ENCODE measurements at regions not wholly inside any gene's neighbourhood (a gene's known extent, or its start where the extent isn't known, plus 50 kb on each side); places are given as distances from the start of the nearest gene placed in this dataset.
"Not testable (repeated sequence)": the region's sequence is repeated elsewhere in the genome, so short reads cannot be mapped to it uniquely, and the experiment has no call there.

DNA sequence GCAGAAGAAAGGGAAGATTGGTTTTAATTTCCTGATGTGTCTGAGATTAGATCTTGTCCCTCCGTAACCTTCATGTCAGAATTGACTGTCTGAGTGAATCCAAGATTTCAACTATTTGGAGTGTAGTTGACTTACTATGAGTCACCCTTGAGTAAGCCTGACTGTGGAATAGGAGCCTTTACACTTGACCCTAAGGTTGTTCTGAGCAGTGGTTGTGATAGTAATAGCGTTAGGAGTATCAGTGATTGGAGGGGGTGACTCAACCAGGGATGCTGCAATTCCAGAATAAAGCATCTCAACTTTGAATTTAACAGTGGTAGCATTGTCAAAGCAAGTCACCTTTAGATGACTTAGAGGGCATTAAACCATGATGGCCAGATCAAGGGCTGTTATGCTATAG lies 979.5 kb upstream of the FAM98A start:
- no peak for DNase-seq

DNA sequence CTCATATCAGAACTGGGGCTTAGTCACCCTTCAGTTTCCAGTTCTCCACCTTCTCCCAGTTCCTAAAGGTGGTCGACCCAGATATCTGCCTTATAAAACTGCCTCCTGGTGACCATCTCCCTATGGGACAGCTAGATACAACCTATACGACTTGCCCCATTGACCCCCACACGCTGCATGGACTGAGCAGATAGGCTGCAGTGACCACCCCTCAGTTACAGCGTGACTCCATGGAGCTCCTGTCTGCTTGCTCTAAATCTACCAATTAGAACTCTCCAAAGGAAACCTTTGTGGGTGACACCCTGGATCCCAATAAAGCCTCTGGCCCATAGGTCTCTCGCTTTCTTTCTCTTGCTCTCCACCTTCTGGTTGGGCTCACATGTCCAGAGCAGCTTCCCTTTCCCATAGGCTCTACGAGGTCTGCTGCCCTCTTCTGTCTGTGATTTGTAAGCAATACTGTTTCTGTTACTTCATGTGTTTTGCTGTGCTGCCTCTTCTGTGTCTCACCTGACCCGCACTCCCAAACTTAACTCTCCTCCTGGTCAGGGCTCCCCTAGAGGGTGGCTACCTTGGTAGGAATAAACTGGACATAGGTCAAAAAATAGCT lies 971.3 kb upstream of the FAM98A start:
- peak in 7 of 51 donors; percentile 1 to 28 (median 4) for DNase-seq

DNA sequence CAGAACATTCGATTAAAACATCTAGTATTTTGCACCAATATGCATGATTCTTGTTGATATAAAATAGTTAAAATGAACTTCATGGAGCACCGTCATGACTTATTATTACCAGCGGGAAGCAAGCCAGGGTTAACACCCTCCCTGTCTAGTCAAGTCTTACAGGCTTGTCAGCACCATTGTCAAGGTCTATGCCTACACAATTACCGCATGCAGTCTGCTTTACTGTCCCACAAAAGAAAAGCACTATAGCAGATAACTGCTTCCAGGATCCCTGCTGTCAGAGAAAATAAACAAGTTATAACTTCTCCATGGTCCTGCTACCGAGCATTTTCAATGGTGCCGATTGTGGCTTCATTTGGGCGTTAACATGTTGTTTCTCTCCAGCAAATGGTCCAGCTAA lies 968.0 kb upstream of the FAM98A start:
- no peak for DNase-seq

DNA sequence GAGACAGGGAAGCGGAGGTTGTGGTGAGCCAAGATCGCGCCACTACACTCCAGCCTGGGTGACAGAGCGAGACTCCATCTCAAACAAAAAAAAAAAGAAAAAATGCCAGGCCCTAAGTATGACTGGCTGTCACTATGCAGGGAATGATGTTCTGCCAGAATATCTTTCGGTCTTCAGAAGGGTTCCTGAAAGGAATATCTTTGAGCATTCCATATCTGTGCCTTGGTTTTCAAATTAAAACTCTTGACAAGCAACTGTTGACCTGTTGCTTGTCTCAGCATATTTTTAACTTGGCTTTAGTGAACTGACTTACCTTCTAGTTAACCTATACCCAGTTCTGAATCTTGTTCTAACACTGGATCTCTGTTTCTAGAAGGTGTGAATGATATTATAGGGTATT lies 953.2 kb upstream of the FAM98A start:
- no peak for DNase-seq

DNA sequence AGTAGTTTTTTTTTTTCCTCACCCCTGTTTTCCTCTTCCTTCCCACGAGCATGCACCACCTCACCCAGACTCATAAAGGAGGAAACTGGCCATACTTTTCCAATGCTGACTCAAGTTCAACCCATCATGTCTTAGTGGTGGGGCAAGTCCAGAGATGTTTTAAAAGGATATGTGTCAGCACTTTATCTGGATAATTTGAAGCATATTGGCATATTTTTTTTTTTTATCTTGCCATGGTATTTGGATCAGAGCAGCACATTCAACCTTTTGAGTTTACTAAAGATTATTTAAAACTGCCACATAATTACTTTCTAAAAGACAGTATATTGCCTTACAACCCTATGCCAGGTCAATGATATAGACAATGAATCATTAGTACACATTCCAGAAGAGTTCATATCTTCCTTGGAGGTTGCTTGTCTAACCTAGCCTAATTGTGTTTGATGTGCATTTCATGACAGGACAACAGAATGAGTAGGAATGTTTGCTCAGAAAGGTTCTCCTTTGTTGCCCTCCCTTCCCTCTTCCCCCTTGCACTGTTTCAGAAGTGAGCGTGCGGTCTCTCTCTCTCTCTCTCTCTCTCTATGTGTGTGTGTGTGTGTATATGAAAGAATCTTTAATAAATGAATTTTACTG lies 950.7 kb upstream of the FAM98A start:
- no peak for DNase-seq

DNA sequence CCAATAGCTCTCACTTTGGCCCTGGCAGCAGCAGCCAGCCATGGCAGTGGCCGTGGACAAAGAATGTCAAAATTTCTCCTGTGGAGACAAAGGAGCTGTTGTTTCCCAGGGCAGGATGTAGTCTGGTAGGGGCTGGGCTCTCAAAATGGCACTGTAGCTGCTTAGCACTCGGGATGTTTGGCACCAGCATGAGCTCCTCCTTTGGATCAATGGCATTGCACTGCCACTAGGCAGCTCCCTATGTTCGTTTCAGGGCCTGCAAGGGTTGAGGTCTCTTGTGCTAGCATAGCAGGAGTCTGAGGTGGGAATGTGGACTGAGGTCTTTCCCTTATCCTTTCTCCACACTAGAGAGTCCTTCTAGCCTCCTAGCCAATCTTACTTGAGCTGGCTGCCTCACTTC lies 948.8 kb upstream of the FAM98A start:
- DNase-seq = no peak

DNA sequence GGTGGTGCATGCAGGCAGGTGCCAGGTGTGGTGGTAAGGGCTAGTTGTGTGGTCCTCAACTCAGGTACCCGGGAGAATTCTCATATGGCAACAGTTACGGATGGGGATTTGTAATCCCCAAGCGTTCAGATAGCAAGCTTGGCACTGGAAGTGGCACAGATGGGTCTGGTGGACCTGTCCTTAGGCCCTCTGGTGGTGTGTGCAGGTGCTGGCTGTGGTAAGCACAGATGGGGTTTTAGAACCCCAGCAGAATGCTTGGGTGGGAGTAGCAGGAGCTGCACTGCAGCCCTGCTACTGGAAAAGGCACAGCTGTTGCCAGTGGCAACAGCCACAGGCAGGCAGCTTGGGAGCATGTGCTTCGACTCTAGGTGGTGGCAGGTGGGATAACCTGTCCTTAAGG lies 948.2 kb upstream of the FAM98A start:
- no peak for DNase-seq

DNA sequence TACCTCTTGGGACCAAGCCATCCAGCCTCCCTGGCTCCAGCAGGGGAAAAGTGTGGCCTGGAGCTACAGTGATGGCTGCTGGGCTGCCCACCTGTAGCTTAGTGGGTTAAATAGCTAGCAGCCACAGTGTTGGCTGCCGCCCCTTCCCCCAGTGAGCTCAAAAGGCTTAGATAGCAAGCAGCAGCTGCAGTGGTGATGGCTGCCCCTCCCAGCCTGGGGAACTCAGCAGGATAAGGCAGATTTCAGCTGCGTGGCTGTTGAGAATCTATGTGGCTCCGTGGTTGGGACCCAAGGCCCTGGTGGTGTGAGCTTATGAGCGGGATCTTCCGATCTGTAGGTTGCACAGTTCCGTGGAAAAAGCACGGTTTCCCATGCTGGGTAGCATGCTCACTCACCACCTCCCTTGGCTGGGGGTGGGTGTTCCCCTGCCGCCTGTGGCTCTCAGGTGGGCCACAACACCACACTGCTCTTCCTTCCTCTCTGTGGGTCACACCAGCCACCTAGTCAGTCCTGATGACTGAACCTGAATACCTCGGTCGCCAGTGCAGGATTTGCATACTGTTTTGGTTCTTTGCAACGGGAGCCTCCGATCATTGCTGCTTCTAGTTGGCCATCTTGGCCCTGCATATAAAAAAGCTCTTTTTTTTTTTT lies 946.5 kb upstream of the FAM98A start:
- no peak for DNase-seq

DNA sequence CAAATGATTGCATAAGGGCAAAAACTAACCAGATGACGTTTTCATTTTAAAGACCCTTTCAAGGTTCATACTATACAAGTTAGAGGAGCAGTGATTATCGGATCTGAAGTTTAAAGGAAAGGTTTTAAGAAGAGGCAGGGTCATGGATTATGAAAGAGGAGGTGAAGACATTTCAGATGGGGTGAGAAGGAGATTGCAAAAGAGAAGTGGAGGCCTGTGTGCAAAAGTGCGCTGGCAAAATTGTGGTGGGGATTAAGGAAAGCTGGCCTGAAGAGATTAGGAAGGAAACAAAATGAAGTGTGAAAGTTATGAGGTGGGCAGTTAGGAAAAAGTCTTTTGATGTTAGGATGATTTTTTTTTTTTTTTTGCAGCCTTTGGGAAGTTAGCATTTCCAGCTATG lies 935.7 kb upstream of the FAM98A start:
- DNase-seq = no peak

DNA sequence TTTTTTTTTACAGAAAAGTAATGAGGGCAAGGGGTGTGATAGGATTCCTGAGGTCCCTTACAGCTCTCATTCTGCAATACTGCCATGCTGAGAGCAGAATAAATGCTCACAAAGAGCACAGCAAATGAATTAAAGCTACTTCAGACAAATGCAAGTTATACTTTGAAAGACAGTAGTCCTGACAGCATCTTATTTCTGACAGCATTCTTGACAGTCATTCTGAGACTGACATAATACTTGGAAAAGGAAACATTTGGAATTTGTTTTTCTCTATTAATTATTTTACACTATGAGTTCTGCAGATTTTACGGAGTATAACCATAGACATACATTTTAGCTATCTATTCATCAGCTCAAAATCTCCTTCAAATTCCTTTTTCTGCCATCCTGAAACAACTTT lies 935.2 kb upstream of the FAM98A start:
- no peak for DNase-seq

DNA sequence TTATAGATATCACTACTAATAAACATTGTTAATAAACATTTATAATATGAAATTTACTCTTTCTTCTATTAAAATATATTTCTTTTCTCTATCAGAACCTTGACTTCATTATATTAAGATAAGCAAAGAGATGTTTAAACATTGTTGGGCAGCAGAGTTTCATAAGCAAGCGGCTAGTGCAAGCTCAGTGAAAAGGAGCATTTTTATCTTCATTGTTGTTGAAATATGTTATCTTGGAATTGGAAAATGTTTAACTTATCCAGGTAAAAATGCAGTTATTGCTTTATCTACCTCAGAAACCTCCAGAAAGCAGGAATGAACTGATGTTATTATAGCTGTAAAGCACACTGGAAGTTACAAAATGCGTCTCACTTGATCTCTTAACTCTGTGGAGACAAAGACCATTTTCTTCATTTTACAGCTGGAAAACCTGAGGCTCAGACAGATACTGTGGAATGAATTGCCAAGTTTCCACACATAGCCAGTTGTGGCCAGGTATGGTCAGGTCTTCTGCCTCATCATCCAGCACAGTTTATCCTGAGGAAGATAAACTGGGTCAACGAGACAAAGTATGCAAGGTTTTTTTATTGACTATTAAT lies 934.6 kb upstream of the FAM98A start:
- no peak for DNase-seq

DNA sequence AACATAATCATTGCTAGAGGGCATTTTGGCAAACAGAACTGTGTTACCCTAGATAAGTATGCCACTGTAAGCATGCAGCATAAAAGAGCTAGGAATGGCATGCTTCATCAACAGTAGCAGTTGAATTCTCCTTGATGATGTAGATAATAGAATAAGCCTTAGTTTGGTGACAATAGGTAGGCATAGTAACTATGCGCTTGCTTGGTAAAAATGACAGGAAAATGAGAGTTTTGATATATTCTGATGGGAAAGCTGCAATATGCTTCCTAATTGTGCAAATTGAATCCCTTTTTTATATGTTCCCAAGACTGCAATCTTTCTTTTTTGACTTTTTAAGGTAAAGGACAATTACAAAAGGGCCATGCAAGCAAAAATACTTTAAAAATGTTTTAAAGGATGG lies 930.9 kb upstream of the FAM98A start:
- no peak for DNase-seq

DNA sequence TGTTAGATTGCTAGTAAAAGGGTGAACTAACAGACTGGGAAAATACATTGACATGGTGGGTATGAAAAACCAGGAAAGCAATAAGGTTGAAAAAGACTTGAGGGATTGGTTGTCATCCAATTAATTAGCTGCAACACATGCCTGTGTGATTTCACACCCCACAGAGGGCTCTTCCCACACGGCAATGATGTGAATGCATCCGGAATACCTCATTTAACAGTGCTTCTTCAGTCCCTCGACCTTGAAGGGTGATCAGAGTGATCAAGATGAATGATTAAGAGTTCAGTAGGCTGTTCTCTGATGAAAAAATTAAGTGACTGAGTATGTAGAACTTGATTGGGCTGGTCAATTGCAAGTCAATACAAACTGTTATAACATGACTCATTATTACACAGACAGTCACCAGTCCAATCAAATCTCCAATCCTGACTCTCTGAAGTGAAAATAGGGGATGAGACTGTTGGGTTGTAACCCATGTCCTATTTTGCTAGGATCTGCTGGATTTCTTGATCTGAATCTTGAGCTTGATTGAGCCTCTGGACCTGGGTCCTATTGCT lies 924.9 kb upstream of the FAM98A start:
- no peak for DNase-seq

DNA sequence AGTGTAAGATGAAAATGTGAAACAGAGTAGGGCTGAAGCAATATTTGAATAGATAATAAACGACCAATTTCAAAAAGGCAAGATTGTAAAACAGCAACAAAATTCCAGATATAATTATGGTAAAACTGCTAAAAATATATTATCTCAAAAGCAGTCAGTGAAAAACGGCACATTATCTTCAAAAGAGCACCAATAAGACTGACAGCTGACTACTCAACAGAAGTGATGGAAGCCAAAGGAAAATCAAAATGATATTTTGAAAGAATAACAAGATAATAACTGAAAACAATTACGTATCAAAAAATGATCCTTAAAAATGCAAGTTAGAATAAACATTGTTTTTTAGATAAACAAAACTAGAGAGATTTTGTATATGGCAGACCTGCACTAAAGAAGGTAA lies 920.6 kb upstream of the FAM98A start:
- DNase-seq = no peak

DNA sequence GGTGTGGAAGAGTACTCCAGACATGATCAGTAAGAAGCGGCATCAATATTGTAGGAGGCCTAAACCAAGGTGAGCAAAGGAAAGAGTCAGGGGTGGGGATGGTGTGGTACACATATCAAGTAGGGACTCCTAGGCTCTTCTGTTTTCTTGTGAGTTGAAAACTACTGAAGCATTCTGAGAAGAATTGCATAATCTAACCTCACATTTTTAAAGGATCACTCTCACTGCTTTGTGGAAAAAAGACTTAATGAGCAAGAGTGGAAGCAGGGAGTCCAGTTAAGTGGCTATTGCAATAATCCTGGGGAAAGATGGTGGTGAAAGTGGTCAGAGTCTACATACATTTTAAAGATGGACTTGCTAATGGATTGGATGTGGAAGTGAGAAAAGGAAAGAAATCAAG lies 899.5 kb upstream of the FAM98A start:
- DNase-seq = no peak

DNA sequence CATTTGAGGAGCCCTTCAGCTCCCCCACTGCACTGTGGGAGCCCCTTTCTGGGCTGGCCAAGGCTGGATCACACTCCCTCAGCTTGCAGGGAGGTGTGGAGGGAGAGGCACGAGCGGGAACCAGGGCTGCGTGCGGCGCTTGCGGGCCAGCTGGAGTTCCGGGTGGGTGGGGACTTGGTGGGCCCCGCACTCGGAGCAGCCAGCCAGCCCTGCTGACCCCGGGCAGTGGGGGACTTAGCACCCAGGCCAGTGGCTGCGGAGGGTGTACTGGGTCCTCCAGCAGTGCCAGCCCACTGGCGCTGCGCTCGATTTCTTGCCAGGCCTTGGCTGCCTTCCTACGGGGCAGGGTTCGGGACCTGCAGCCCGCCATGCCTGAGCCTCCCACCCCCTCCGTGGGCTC lies 895.1 kb upstream of the FAM98A start:
- not testable (repeated sequence) for DNase-seq

DNA sequence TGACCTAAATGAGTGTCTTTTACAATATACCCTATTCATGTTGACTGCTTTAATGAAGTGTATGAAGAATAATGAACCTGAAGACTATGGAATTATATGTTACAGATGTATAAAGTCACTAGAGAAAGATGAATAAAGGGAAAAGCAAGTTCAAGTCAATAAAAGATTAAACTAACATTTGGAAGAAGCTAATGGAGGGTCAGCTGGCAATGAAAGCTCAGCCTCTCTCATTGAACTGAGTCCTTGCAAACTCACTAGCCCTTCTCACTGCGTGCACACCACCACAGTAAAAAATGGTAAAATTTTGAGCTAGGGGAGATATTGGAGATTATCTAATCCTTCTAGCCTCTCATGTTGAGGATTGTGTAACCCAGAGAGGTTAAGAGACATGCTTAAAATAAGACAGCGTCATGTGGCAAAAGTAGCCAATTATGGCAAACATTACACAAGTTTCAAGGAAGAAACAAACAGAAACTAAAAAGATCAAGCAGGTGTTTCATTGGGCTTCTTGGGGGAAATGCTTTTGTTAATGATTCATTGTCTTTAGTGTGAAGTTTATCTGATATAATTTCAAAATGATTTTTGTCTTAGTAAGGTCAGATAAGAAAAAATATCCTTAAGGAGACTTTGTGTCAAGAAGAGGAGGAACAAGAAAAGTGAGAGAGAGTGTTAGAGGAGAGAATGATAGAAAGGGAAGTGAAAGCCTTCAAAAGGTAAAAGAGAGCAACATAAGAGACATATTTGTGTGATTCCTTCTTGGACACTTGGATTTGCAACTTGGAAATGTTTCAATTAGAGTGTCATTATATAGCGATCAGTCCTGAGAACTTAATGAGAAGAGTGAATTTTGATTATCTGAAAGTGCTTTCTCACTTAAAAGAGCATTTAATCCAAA lies 893.7 kb upstream of the FAM98A start:
- DNase-seq = no peak

DNA sequence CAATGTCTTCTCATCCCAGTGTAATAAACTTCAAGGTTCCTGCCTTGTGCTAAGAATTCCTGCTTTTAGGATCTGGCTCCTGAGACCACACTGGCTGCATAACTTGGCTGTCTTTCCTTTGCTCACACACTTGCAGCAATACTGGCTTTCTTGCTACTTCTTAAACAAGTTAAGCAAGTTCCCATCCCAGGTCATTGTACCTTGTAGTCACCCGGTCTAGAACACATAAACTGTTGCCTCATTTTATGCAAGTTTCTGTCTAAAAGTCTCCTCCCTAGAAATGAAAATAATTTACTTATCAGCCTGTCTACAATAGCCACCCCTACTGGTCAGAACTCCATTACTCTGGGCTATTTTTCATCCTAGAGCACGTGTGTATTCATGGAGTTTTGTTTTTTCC lies 887.9 kb upstream of the FAM98A start:
- no peak for DNase-seq

DNA sequence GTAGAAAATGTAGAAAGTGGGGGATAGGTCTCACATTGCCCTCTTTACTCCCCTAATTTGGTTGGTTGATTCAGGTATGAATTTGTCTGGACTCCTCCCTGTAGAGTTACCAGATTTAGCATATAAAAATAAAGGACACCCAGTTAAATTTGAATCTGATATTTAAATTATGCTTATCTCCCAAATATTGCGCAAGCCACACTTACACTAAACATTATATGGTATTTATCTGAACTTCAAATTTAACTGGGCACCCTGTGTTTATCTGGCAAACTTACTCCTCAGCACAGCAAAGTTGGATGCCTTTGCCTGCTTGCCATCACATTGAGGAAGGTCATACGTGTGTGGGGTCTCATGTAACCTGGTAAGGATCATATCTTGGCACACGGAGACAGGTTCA lies 882.4 kb upstream of the FAM98A start:
- no peak for DNase-seq

DNA sequence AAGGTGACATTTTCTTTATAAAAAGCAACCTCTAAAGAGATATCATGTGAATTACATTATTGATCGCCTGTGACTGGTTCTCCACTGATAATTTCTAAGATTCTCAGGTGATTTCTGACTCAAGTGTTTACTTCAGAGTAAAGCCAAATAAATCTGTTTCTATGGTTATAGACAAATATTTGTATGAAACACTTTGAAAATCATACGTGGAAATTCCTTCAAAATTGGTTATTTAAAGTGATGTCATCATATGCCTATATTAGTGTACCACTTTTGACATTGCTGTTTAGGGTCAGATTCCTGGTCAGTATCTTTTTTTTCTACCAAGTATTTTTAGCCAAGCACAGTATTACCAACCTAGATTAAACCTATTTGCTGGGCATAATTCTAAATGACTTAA lies 881.3 kb upstream of the FAM98A start:
- no peak for DNase-seq

DNA sequence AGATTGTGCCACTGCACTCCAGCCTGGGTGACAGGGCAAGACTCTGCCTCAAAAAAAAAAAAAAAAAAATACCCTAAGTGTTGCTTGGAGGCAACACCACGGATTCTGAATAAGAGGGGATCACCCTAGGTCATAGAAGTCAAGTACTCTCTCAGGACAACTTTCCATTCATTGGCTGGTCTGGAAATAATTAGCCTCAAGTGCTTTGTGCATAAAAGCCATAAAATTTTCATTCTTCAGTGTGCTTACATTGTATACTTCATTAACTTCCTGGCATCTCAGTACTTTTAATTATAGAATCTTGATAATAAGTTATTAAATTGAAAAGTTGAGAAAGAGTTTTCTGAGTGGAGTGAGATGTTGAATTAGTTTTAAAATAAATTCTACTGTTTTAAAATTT lies 876.1 kb upstream of the FAM98A start:
- DNase-seq = no peak

DNA sequence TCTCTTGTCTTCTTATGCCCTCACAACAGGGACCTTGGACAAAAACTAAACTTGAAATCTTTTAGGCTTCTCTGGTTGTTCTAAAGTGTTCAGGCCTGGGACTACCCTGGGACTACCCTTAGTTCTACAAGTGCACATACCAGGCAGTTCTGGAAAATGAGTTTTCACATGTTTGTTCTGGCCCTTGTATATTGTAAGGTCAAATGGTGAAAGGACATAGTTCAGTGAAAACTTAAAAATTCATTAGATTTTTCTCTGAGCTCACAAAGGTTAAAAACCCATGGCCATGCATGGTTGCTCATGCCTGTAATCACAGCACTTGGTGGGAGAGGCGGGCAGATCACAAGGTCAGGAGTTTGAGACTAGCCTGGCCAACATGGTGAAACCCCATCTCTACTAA lies 875.5 kb upstream of the FAM98A start:
- no peak for DNase-seq
